Gastrocnemius medialis (tissue), 4 donors: ENCODE measurements at regions not wholly inside any gene's neighbourhood (a gene's known extent, or its start where the extent isn't known, plus 50 kb on each side); places are given as distances from the start of the nearest gene placed in this dataset.

Experiments
- ATAC-seq, 2 donors: fragments of 150-250 bp; one replicate each; pipeline ENCODE4 v1.9.1; 2016
- DNase-seq, 2 donors: peaks; one replicate each; pipeline ENCODE4 v3.0.0-alpha.2; 2019
- H3K27ac ChIP-seq, 4 donors: fragments of 200-600 bp; sonication (generic); 1 replicate in 1 of 4; 2 replicates in 3 of 4; pipeline ENCODE4 v1.5.1; 2016 to 2018; ENCODE audit warnings: mild to moderate bottlenecking in 2 of 4, moderate library complexity in 1 of 4
- H3K27me3 ChIP-seq, 3 donors: fragments of 200-600 bp; sonication (generic) in 2 of 3; 1 replicate in 1 of 3; 2 replicates in 2 of 3; pipeline versions ENCODE4 v1.5.1 to v1.6.0; 2016 to 2019; ENCODE audit warnings: mild to moderate bottlenecking in 1 of 3, moderate library complexity in 1 of 3
- H3K36me3 ChIP-seq, 2 donors: fragments of 200-600 bp; sonication (generic) in 1 of 2; one replicate each; pipeline ENCODE4 v1.5.1; 2017 to 2018
- H3K4me1 ChIP-seq, 2 donors: fragments of 200-600 bp; sonication (generic) in 1 of 2; one replicate each; pipeline ENCODE4 v1.5.1; 2016 to 2017; ENCODE audit warnings: mild to moderate bottlenecking in 2 of 2
- H3K4me3 ChIP-seq, 4 donors: fragments of 200-600 bp; sonication (generic) in 3 of 4; 1 replicate in 1 of 4; 2 replicates in 3 of 4; pipeline ENCODE4 v1.5.1; 2016 to 2019; ENCODE audit warnings: mild to moderate bottlenecking in 2 of 4
- H3K9me3 ChIP-seq, 3 donors: fragments of 200-600 bp; sonication (generic) in 2 of 3; 1 replicate in 1 of 3; 2 replicates in 2 of 3; pipeline ENCODE4 v1.5.1; 2016 to 2019
- CTCF ChIP-seq, 5 experiments: fragments of 450-650 bp in 3 of 5; fragments of 200-600 bp in 2 of 5; sonication (generic) in 2 of 5; IDR thresholded peaks in 4 of 5; conservative IDR thresholded peaks in 1 of 5; 1 replicate in 4 of 5; 2 replicates in 1 of 5; pipeline ENCODE4 v1.5.1; 2016 to 2019; ENCODE audit warnings: antibody characterized with exemption in 5 of 5, mild to moderate bottlenecking in 3 of 5, moderate library complexity in 3 of 5
- POLR2A ChIP-seq, 2 donors: fragments of 450-650 bp; IDR thresholded peaks; one replicate each; pipeline ENCODE4 v1.6.1; 2017; ENCODE audit warnings: antibody characterized with exemption in 2 of 2, mild to moderate bottlenecking in 2 of 2, moderate library complexity in 2 of 2
- in situ Hi-C, 4 donors: fragments of 200-750 bp; cut with MboI; loops; one replicate each; pipeline versions ENCODE4 v1.15.0 to v1.8.0; 2017; ENCODE audit warnings: low sequenced_read_pairs in 4 of 4
- intact Hi-C: fragments of 100-400 bp; cut with DNase I; formaldehyde crosslinking; loops from one replicate; pipeline ENCODE4 v1.15.1; 2023; ENCODE audit warnings: low total_unique reads

GRCh38 chr10:105358911-105359310, 717.8 kb downstream of the SORCS3 start:
- Histone ChIP-seq H3K27me3 (no peaks in the 10 kb centered on the region), H3K27ac (no peak overlapping the region), H3K4me1 (no peaks in the 10 kb centered on the region), H3K36me3 (no peaks in the 10 kb centered on the region), H3K4me3 (no peak overlapping the region), H3K9me3 (no peaks in the 10 kb centered on the region)
- in situ Hi-C loops, result no loop called here
- DNase-seq (no peak), ATAC-seq (no peak)
- intact Hi-C loops, result no loop called here
- no peak for TF ChIP-seq CTCF (IDR thresholded peaks at IDR 0.05 in 4 of 5, conservative IDR thresholded peaks at IDR 0.05 in 1 of 5)
- TF ChIP-seq POLR2A (IDR thresholded peaks at IDR 0.05), result no peak

- TF ChIP-seq CTCF (IDR thresholded peaks at IDR 0.05 in 4 of 5, conservative IDR thresholded peaks at IDR 0.05 in 1 of 5), result no peak
- TF ChIP-seq POLR2A (IDR thresholded peaks at IDR 0.05), result no peak
These were observed 715.5 kb downstream of the SORCS3 start for GRCh38 chr10:105356626-105357025.

GRCh38 chr10:105354010-105354409, 712.9 kb downstream of the SORCS3 start:
- DNase-seq, result no peak

More at GRCh38 chr10:105356626-105357025, 715.5 kb downstream of the SORCS3 start:
- in situ Hi-C loops, result no loop called here
- ATAC-seq, result no peak
- DNase-seq, result no peak
- H3K9me3 ChIP-seq, result no peaks in the 10 kb centered on the region
- intact Hi-C loops, result no loop called here
- no peak overlapping the region for H3K27ac ChIP-seq
- no peaks in the 10 kb centered on the region for H3K27me3 ChIP-seq
- no peaks in the 10 kb centered on the region for H3K36me3 ChIP-seq
- no peaks in the 10 kb centered on the region for H3K4me1 ChIP-seq
- H3K4me3 ChIP-seq, result no peak overlapping the region

GRCh38 chr10:105352827-105353226, 711.7 kb downstream of the SORCS3 start:
- Histone ChIP-seq H3K4me1 (no peaks in the 10 kb centered on the region), H3K27me3 (no peaks in the 10 kb centered on the region), H3K36me3 (no peaks in the 10 kb centered on the region), H3K9me3 (no peaks in the 10 kb centered on the region), H3K27ac (no peak overlapping the region), H3K4me3 (no peak overlapping the region)
- no peak for ATAC-seq
- in situ Hi-C loops, result no loop called here
- intact Hi-C loops, result no loop called here
- DNase-seq, result no peak
- TF ChIP-seq POLR2A (IDR thresholded peaks at IDR 0.05), result no peak
- TF ChIP-seq CTCF (IDR thresholded peaks at IDR 0.05 in 4 of 5, conservative IDR thresholded peaks at IDR 0.05 in 1 of 5), result no peak

More at GRCh38 chr10:105354010-105354409, 712.9 kb downstream of the SORCS3 start:
- in situ Hi-C loops, result no loop called here
- intact Hi-C loops, result no loop called here
- Histone ChIP-seq H3K36me3 (no peaks in the 10 kb centered on the region), H3K4me1 (no peaks in the 10 kb centered on the region), H3K9me3 (no peaks in the 10 kb centered on the region), H3K4me3 (no peak overlapping the region), H3K27ac (no peak overlapping the region), H3K27me3 (no peaks in the 10 kb centered on the region)
- TF ChIP-seq POLR2A (IDR thresholded peaks at IDR 0.05) (no peak), CTCF (IDR thresholded peaks at IDR 0.05 in 4 of 5, conservative IDR thresholded peaks at IDR 0.05 in 1 of 5) (no peak)
- no peak for ATAC-seq

- no peak overlapping the region for H3K4me3 ChIP-seq
- no peaks in the 10 kb centered on the region for H3K27me3 ChIP-seq
- no peaks in the 10 kb centered on the region for H3K4me1 ChIP-seq
- no peaks in the 10 kb centered on the region for H3K9me3 ChIP-seq
- no peak for DNase-seq
- intact Hi-C loops, result no loop called here
- no peak for TF ChIP-seq POLR2A (IDR thresholded peaks at IDR 0.05)
- TF ChIP-seq CTCF (IDR thresholded peaks at IDR 0.05 in 4 of 5, conservative IDR thresholded peaks at IDR 0.05 in 1 of 5), result no peak
- in situ Hi-C loops, result no loop called here
- no peak for ATAC-seq
- no peak overlapping the region for H3K27ac ChIP-seq
- no peaks in the 10 kb centered on the region for H3K36me3 ChIP-seq
These were observed 711.2 kb downstream of the SORCS3 start for GRCh38 chr10:105352281-105352680.
